Activated naive CD4-positive, alpha-beta T cell treated with anti-CD3 and anti-CD28 coated beads for 36 hours (primary cell): ENCODE measurements at regions not wholly inside any gene's neighbourhood (a gene's known extent, or its start where the extent isn't known, plus 50 kb on each side); places are given as distances from the start of the nearest gene placed in this dataset.
"Not testable (repeated sequence)": the region's sequence is repeated elsewhere in the genome, so short reads cannot be mapped to it uniquely, and the experiment has no call there.

ENCODE experiments used
- CTCF ChIA-PET: fragments of 350-600 bp; sonication (Branson Sonifier 250); formaldehyde crosslinking; loops from one replicate; lab custom pipeline; 2021; ENCODE audit warnings: antibody characterized with exemption; lab: Charles Lee
- DNase-seq: peaks from one replicate; pipeline ENCODE4 v3.0.0-alpha.2; 2020
- H3K27ac Mint-ChIP-seq: one replicate; pipeline ENCODE4 v1.8.0; 2021; ENCODE audit warnings: mild to moderate bottlenecking, mixed read lengths
- H3K27me3 Mint-ChIP-seq: one replicate; pipeline ENCODE4 v1.8.0; 2021; ENCODE audit warnings: low read depth, mixed read lengths
- H3K36me3 Mint-ChIP-seq: one replicate; pipeline ENCODE4 v1.8.0; 2021; ENCODE audit warnings: low read depth, mixed read lengths
- H3K4me1 Mint-ChIP-seq: one replicate; pipeline ENCODE4 v1.8.0; 2021; ENCODE audit warnings: low read depth, mixed read lengths
- H3K4me3 Mint-ChIP-seq: one replicate; pipeline ENCODE4 v1.8.0; 2021; ENCODE audit warnings: mild to moderate bottlenecking, moderate library complexity, mixed read lengths
- H3K9me3 Mint-ChIP-seq: one replicate; pipeline ENCODE4 v1.8.0; 2021; ENCODE audit warnings: mixed read lengths
- intact Hi-C: fragments of 100-400 bp; cut with micrococcal nuclease; formaldehyde crosslinking; loops from one replicate; pipeline ENCODE4 v1.15.1; 2023

GRCh38 chr4:115233600-115233999 is 120.2 kb upstream of the NDST4 start:
- Mint-ChIP-seq H3K4me3 (no peak overlapping the region), H3K27me3 (no peaks in the 10 kb centered on the region), H3K9me3 (no peaks in the 10 kb centered on the region), H3K4me1 (no peaks in the 10 kb centered on the region), H3K36me3 (no peaks in the 10 kb centered on the region), H3K27ac (no peak overlapping the region)
- intact Hi-C loops: no loop called here
- CTCF ChIA-PET: interaction anchor here (0.7 kb wide), 1 partner anchor 114 kb away, joined by 4 read pairs; no protein-coding TSS in a partner anchor
- DNase-seq: no peak

- no peak overlapping the region for H3K4me3 Mint-ChIP-seq
- H3K27me3 Mint-ChIP-seq: no peaks in the 10 kb centered on the region
- H3K4me1 Mint-ChIP-seq: no peaks in the 10 kb centered on the region
- H3K9me3 Mint-ChIP-seq: no peaks in the 10 kb centered on the region
- no peaks in the 10 kb centered on the region for H3K36me3 Mint-ChIP-seq
- H3K27ac Mint-ChIP-seq: no peak overlapping the region
- CTCF ChIA-PET: interaction anchor here (0.7 kb wide), 1 partner anchor 11 kb away, joined by 3 read pairs; no protein-coding TSS in a partner anchor
- intact Hi-C loops: no loop called here
- DNase-seq: no peak
Measured at GRCh38 chr4:115229873-115230272, 116.5 kb upstream of the NDST4 start.

- Mint-ChIP-seq H3K36me3 (no peaks in the 10 kb centered on the region), H3K27me3 (no peaks in the 10 kb centered on the region), H3K4me3 (no peak overlapping the region), H3K27ac (no peak overlapping the region), H3K4me1 (no peaks in the 10 kb centered on the region), H3K9me3 (no peaks in the 10 kb centered on the region)
- DNase-seq: no peak
- CTCF ChIA-PET: no interaction called here
- intact Hi-C loops: no loop called here
Measured at GRCh38 chr4:115228851-115229250, 115.4 kb upstream of the NDST4 start.

- no peaks in the 10 kb centered on the region for H3K9me3 Mint-ChIP-seq
- H3K27ac Mint-ChIP-seq: no peak overlapping the region
- no peaks in the 10 kb centered on the region for H3K36me3 Mint-ChIP-seq
- CTCF ChIA-PET: no interaction called here
- intact Hi-C loops: no loop called here
- no peak for DNase-seq
- no peaks in the 10 kb centered on the region for H3K4me1 Mint-ChIP-seq
- H3K4me3 Mint-ChIP-seq: no peak overlapping the region
- H3K27me3 Mint-ChIP-seq: no peaks in the 10 kb centered on the region
Measured at GRCh38 chr4:115222061-115222460, 108.6 kb upstream of the NDST4 start.

- no peaks in the 10 kb centered on the region for H3K27me3 Mint-ChIP-seq
- H3K4me1 Mint-ChIP-seq: no peaks in the 10 kb centered on the region
- no peak overlapping the region for H3K4me3 Mint-ChIP-seq
- intact Hi-C loops: no loop called here
- no peaks in the 10 kb centered on the region for H3K9me3 Mint-ChIP-seq
- CTCF ChIA-PET: no interaction called here
- no peak for DNase-seq
- no peaks in the 10 kb centered on the region for H3K36me3 Mint-ChIP-seq
- H3K27ac Mint-ChIP-seq: no peak overlapping the region
Measured at GRCh38 chr4:115219862-115220261, 106.4 kb upstream of the NDST4 start.

GRCh38 chr4:115219315-115219860 is 106.0 kb upstream of the NDST4 start:
- DNase-seq: no peak
- Mint-ChIP-seq H3K27ac (no peak overlapping the region), H3K4me3 (no peak overlapping the region), H3K9me3 (no peaks in the 10 kb centered on the region), H3K4me1 (no peaks in the 10 kb centered on the region), H3K36me3 (no peaks in the 10 kb centered on the region), H3K27me3 (no peaks in the 10 kb centered on the region)
- CTCF ChIA-PET: no interaction called here
- intact Hi-C loops: no loop called here

GRCh38 chr4:115215935-115216334 is 102.5 kb upstream of the NDST4 start:
- Mint-ChIP-seq H3K4me1 (no peaks in the 10 kb centered on the region), H3K36me3 (no peaks in the 10 kb centered on the region), H3K27me3 (no peaks in the 10 kb centered on the region), H3K27ac (no peak overlapping the region), H3K4me3 (no peak overlapping the region), H3K9me3 (no peaks in the 10 kb centered on the region)
- intact Hi-C loops: no loop called here
- CTCF ChIA-PET: no interaction called here
- DNase-seq: no peak

GRCh38 chr4:115213716-115214115 is 100.3 kb upstream of the NDST4 start:
- intact Hi-C loops: no loop called here
- Mint-ChIP-seq H3K4me1 (no peaks in the 10 kb centered on the region), H3K27me3 (no peaks in the 10 kb centered on the region), H3K27ac (no peak overlapping the region), H3K36me3 (no peaks in the 10 kb centered on the region), H3K4me3 (no peak overlapping the region), H3K9me3 (peaks cover 5% of the 10 kb centered on the region)
- DNase-seq: no peak
- CTCF ChIA-PET: no interaction called here

DNA sequence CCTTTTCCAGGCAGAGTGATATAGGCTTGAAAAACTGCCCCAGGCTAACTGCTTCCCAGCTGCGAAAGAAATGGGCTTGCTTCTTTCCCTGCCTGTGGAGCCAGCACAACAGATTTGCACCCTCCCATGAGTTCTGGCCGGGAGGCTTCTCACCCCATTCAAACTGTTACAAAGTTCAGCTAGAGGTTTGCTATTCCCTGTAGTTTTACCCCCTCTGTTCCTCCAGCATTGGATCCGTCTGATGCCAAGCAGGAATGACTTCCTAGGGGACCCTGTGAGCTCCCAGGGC is 87.6 kb upstream of the NDST4 start:
- no peak overlapping the region for H3K27ac Mint-ChIP-seq
- no peak overlapping the region for H3K4me3 Mint-ChIP-seq
- no peaks in the 10 kb centered on the region for H3K4me1 Mint-ChIP-seq
- H3K9me3 Mint-ChIP-seq: peaks cover 2% of the 10 kb centered on the region
- DNase-seq: no peak
- CTCF ChIA-PET: no interaction called here
- intact Hi-C loops: no loop called here
- H3K27me3 Mint-ChIP-seq: no peaks in the 10 kb centered on the region
- H3K36me3 Mint-ChIP-seq: no peaks in the 10 kb centered on the region

GRCh38 chr4:115200201-115201041 is 87.0 kb upstream of the NDST4 start:
- CTCF ChIA-PET, H3K4me1 Mint-ChIP-seq: not testable (repeated sequence)

DNA sequence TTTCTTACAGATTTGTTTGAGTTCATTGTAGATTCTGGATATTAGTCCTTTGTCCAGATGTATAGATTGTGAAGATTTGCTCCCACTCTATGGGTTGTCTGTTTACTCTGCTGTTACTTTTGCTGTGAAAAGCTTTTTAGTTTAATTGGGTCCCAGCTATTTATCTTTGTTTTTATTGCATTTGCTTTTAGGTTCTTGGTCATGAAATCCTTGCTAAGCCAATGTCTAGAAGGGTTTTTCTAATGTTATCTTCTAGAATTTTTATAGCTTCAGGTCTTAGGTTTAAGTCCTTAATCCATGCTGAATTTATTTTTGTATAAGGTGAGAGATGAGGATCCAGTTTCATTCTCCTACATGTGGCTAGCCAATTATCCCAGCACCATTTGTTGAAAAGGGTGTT is 81.2 kb upstream of the NDST4 start:
- CTCF ChIA-PET, H3K4me3 Mint-ChIP-seq, H3K9me3 Mint-ChIP-seq, H3K4me1 Mint-ChIP-seq, intact Hi-C loops, H3K36me3 Mint-ChIP-seq, DNase-seq, H3K27ac Mint-ChIP-seq, H3K27me3 Mint-ChIP-seq: not testable (repeated sequence)

More at GRCh38 chr4:115200201-115201041, 87.0 kb upstream of the NDST4 start:
- H3K27ac Mint-ChIP-seq, H3K9me3 Mint-ChIP-seq, DNase-seq, H3K27me3 Mint-ChIP-seq, H3K36me3 Mint-ChIP-seq, intact Hi-C loops, H3K4me3 Mint-ChIP-seq: not testable (repeated sequence)

GRCh38 chr4:115190529-115190928 is 77.1 kb upstream of the NDST4 start:
- Mint-ChIP-seq H3K27ac (no peak overlapping the region), H3K4me3 (no peak overlapping the region), H3K36me3 (no peaks in the 10 kb centered on the region), H3K27me3 (no peaks in the 10 kb centered on the region), H3K4me1 (no peaks in the 10 kb centered on the region), H3K9me3 (peaks cover 3% of the 10 kb centered on the region)
- CTCF ChIA-PET: no interaction called here
- no peak for DNase-seq
- intact Hi-C loops: no loop called here

GRCh38 chr4:115187136-115187535 is 73.7 kb upstream of the NDST4 start:
- H3K4me1 Mint-ChIP-seq: no peaks in the 10 kb centered on the region
- no peak overlapping the region for H3K4me3 Mint-ChIP-seq
- no peak for DNase-seq
- no peaks in the 10 kb centered on the region for H3K27me3 Mint-ChIP-seq
- CTCF ChIA-PET: no interaction called here
- H3K9me3 Mint-ChIP-seq: peaks cover 5% of the 10 kb centered on the region
- H3K27ac Mint-ChIP-seq: no peak overlapping the region
- intact Hi-C loops: loop anchor here (5.0 kb wide), 1 partner anchor 1235 kb away; no protein-coding TSS in a partner anchor
- no peaks in the 10 kb centered on the region for H3K36me3 Mint-ChIP-seq
